SHP77 treated with DMSO at 0.1 percent for 48 hours (cell line): ENCODE measurements at regions not wholly inside any gene's neighbourhood (a gene's known extent, or its start where the extent isn't known, plus 50 kb on each side); places are given as distances from the start of the nearest gene placed in this dataset.

Experiments used
- DNase-seq: peaks from one replicate; lab custom pipeline; 2025; lab: John Stamatoyannopoulos, UW

- no peak for DNase-seq
Measured at GRCh38 chr22:27574002-27574366, 227.6 kb downstream of the MN1 start.

- no peak for DNase-seq
Measured at GRCh38 chr22:27574651-27575050, 226.9 kb downstream of the MN1 start.

GRCh38 chr22:27575348-27575747 lies 226.2 kb downstream of the MN1 start:
- DNase-seq: no peak

- DNase-seq: no peak
Measured at GRCh38 chr22:27576413-27576812, 225.1 kb downstream of the MN1 start.

- DNase-seq: no peak
Measured at GRCh38 chr22:27576815-27577573, 224.6 kb downstream of the MN1 start.

GRCh38 chr22:27577574-27577969 lies 224.0 kb downstream of the MN1 start:
- no peak for DNase-seq

GRCh38 chr22:27578937-27579617 lies 222.5 kb downstream of the MN1 start:
- no peak for DNase-seq

GRCh38 chr22:27580311-27580897 lies 221.2 kb downstream of the MN1 start:
- DNase-seq: no peak

- no peak for DNase-seq
Measured at GRCh38 chr22:27581236-27581635, 220.3 kb downstream of the MN1 start.

GRCh38 chr22:27581688-27582087 lies 219.9 kb downstream of the MN1 start:
- no peak for DNase-seq

- no peak for DNase-seq
Measured at GRCh38 chr22:27583856-27584255, 217.7 kb downstream of the MN1 start.

- DNase-seq: no peak
Measured at GRCh38 chr22:27585141-27585540, 216.4 kb downstream of the MN1 start.

- no peak for DNase-seq
Measured at GRCh38 chr22:27588268-27588667, 213.3 kb downstream of the MN1 start.

- DNase-seq: no peak
Measured at GRCh38 chr22:27588915-27589314, 212.6 kb downstream of the MN1 start.

GRCh38 chr22:27591060-27591459 lies 210.5 kb downstream of the MN1 start:
- no peak for DNase-seq

GRCh38 chr22:27593378-27593777 lies 208.2 kb downstream of the MN1 start:
- DNase-seq: no peak

- no peak for DNase-seq
Measured at GRCh38 chr22:27594020-27594419, 207.5 kb downstream of the MN1 start.

GRCh38 chr22:27594474-27595134 lies 207.0 kb downstream of the MN1 start:
- no peak for DNase-seq

- DNase-seq: no peak
Measured at GRCh38 chr22:27596133-27596870, 205.3 kb downstream of the MN1 start.

- no peak for DNase-seq
Measured at GRCh38 chr22:27597703-27598444, 203.7 kb downstream of the MN1 start.

- no peak for DNase-seq
Measured at GRCh38 chr22:27598792-27599191, 202.8 kb downstream of the MN1 start.
